Body of pancreas (tissue), 4 donors: ENCODE measurements at regions not wholly inside any gene's neighbourhood (a gene's known extent, or its start where the extent isn't known, plus 50 kb on each side); places are given as distances from the start of the nearest gene placed in this dataset.

Source experiments
- ATAC-seq: fragments of 150-250 bp; one replicate; pipeline ENCODE4 v1.9.1; 2016
- DNase-seq, 4 donors: peaks; one replicate each; pipeline ENCODE4 v3.0.0-alpha.2; 2019
- H3K27ac ChIP-seq, 4 donors: fragments of 200-600 bp; sonication (generic); 1 replicate in 3 of 4; 2 replicates in 1 of 4; pipeline versions ENCODE4 v1.5.1 to v1.6.1; 2016 to 2019; ENCODE audit warnings: mild to moderate bottlenecking in 1 of 4, mixed read lengths in 1 of 4, moderate library complexity in 1 of 4
- H3K27me3 ChIP-seq, 2 donors: fragments of 200-600 bp; sonication (generic); one replicate each; pipeline ENCODE4 v1.6.0; 2016; ENCODE audit warnings: mild to moderate bottlenecking in 1 of 2
- H3K36me3 ChIP-seq, 2 donors: fragments of 200-600 bp; sonication (generic); replicated peaks in 1 of 2; 2 replicates each; pipeline ENCODE4 v1.5.1; 2016; ENCODE audit warnings: low read depth in 2 of 2; ENCODE audit not compliant: insufficient read depth in 1 of 2
- H3K4me1 ChIP-seq: fragments of 200-600 bp; sonication (generic); one replicate; pipeline ENCODE4 v1.6.0; 2016
- H3K4me3 ChIP-seq, 2 donors: fragments of 200-600 bp; sonication (generic); 1 replicate in 1 of 2; 2 replicates in 1 of 2; pipeline ENCODE4 v1.5.1; 2016 to 2019
- H3K9me3 ChIP-seq, 3 donors: fragments of 200-600 bp; sonication (generic); 1 replicate in 2 of 3; 2 replicates in 1 of 3; pipeline ENCODE4 v1.5.1; 2016
- CTCF ChIP-seq, 7 experiments: fragments of 450-650 bp in 4 of 7; fragments of 200-600 bp in 3 of 7; sonication (generic) in 3 of 7; IDR thresholded peaks; one replicate each; pipeline ENCODE4 v1.5.1; 2016 to 2019; ENCODE audit warnings: antibody characterized with exemption in 7 of 7
- POLR2A ChIP-seq, 3 donors: fragments of 450-650 bp; IDR thresholded peaks; one replicate each; pipeline ENCODE4 v1.6.1; 2016; ENCODE audit warnings: antibody characterized with exemption in 3 of 3, mild to moderate bottlenecking in 2 of 3
- WGBS, 2 donors: methylation state at CpG; one replicate each; pipeline ENCODE4 v1.1.5; 2017; 5-methylcytosine and 5-hydroxymethylcytosine counted together
- intact Hi-C: fragments of 100-400 bp; cut with DNase I; formaldehyde crosslinking; loops from one replicate; pipeline ENCODE4 v1.15.1; 2023

GRCh38 chr7:125871431-125871830 lies 941.8 kb upstream of the POT1 start:
- no peaks in the 10 kb centered on the region for H3K9me3 ChIP-seq
- H3K36me3 ChIP-seq: no peaks in the 10 kb centered on the region
- DNase-seq (no peak), ATAC-seq (no peak)
- no peaks in the 10 kb centered on the region for H3K4me1 ChIP-seq
- no peak overlapping the region for H3K27ac ChIP-seq
- no peaks in the 10 kb centered on the region for H3K27me3 ChIP-seq
- H3K4me3 ChIP-seq: no peak overlapping the region
- intact Hi-C loops: no loop called here
- TF ChIP-seq POLR2A (IDR thresholded peaks at IDR 0.05) (no peak), CTCF (IDR thresholded peaks at IDR 0.05) (no peak)

GRCh38 chr7:125857606-125858005 lies 928.0 kb upstream of the POT1 start:
- ATAC-seq: no peak
- Histone ChIP-seq H3K27ac (no peak overlapping the region), H3K27me3 (no peaks in the 10 kb centered on the region), H3K4me1 (no peaks in the 10 kb centered on the region), H3K4me3 (no peak overlapping the region), H3K9me3 (no peaks in the 10 kb centered on the region), H3K36me3 (no peaks in the 10 kb centered on the region)
- TF ChIP-seq CTCF (IDR thresholded peaks at IDR 0.05) (no peak), POLR2A (IDR thresholded peaks at IDR 0.05) (no peak)
- no peak for DNase-seq
- intact Hi-C loops: no loop called here
- 57 to 67% methylated on average over 5 of the region's 5 CpGs for WGBS, 2 donors

- Histone ChIP-seq H3K27me3 (no peaks in the 10 kb centered on the region), H3K4me1 (no peaks in the 10 kb centered on the region), H3K36me3 (no peaks in the 10 kb centered on the region), H3K27ac (no peak overlapping the region), H3K9me3 (no peaks in the 10 kb centered on the region), H3K4me3 (no peak overlapping the region)
- intact Hi-C loops: no loop called here
- ATAC-seq: no peak
- no peak for TF ChIP-seq CTCF (IDR thresholded peaks at IDR 0.05)
- TF ChIP-seq POLR2A (IDR thresholded peaks at IDR 0.05): no peak
- WGBS, 2 donors: 62 to 82% methylated on average over 2 of the region's 2 CpGs
- no peak for DNase-seq
Measured at GRCh38 chr7:125848157-125848556, 918.5 kb upstream of the POT1 start.

GRCh38 chr7:125847692-125848091 lies 918.1 kb upstream of the POT1 start:
- TF ChIP-seq CTCF (IDR thresholded peaks at IDR 0.05): no peak
- TF ChIP-seq POLR2A (IDR thresholded peaks at IDR 0.05): no peak

GRCh38 chr7:125847055-125847454 lies 917.4 kb upstream of the POT1 start:
- Histone ChIP-seq H3K9me3 (no peaks in the 10 kb centered on the region), H3K4me1 (no peaks in the 10 kb centered on the region), H3K36me3 (no peaks in the 10 kb centered on the region), H3K4me3 (no peak overlapping the region), H3K27ac (no peak overlapping the region), H3K27me3 (no peaks in the 10 kb centered on the region)
- no peak for TF ChIP-seq POLR2A (IDR thresholded peaks at IDR 0.05)
- TF ChIP-seq CTCF (IDR thresholded peaks at IDR 0.05): no peak
- intact Hi-C loops: no loop called here
- ATAC-seq (no peak), DNase-seq (no peak)
- 59 to 60% methylated on average over 3 of the region's 3 CpGs for WGBS, 2 donors

More at GRCh38 chr7:125847692-125848091, 918.1 kb upstream of the POT1 start:
- Histone ChIP-seq H3K4me3 (no peak overlapping the region), H3K36me3 (no peaks in the 10 kb centered on the region), H3K27ac (no peak overlapping the region), H3K4me1 (no peaks in the 10 kb centered on the region), H3K27me3 (no peaks in the 10 kb centered on the region), H3K9me3 (no peaks in the 10 kb centered on the region)
- intact Hi-C loops: no loop called here
- ATAC-seq: no peak
- DNase-seq: no peak
- WGBS, 2 donors: 74 to 78% methylated on average over 3 of the region's 3 CpGs
